ES-I3 (cell line): ENCODE measurements at regions not wholly inside any gene's neighbourhood (a gene's known extent, or its start where the extent isn't known, plus 50 kb on each side); places are given as distances from the start of the nearest gene placed in this dataset.
A peak's percentile ranks its signal among the peaks of the same experiment; 100 is the strongest.

Experiments
- H3K36me3 ChIP-seq: 2 replicates; pipeline ENCODE4 v1.6.1; 2013; ENCODE audit warnings: mild to moderate bottlenecking, low read length, control low read depth, moderate library complexity; ENCODE audit not compliant: insufficient read depth
- H3K4me1 ChIP-seq: 2 replicates; pipeline ENCODE4 v1.6.1; 2013; ENCODE audit warnings: mild to moderate bottlenecking, control low read depth, low read length; ENCODE audit not compliant: insufficient read depth
- H3K9ac ChIP-seq: 2 replicates; pipeline ENCODE4 v1.6.1; 2013; ENCODE audit warnings: low read depth, mild to moderate bottlenecking, low read length, moderate library complexity
- H3K9me3 ChIP-seq: 2 replicates; pipeline ENCODE4 v1.6.1; 2013; ENCODE audit warnings: mild to moderate bottlenecking, low read length, moderate library complexity; ENCODE audit not compliant: control insufficient read depth, insufficient read depth

DNA sequence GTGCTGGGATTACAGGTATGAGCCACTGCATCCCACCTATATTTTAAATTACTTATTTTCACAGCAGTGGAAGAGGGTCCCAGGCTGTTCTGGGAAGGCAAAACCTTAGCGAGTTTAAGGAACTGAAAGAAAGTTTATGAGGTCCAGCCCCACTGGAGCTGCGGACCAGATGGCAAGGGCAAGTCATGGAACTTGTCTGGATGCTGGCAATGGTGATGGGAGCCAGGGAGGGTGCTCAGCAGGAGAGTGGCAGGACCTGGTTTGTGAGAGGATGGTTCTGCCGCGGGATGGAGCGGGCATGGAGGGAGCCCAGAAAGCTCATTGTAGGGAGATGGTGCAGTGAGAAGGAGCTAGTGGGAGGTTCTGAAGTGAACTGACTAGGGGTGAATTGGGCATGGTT, 50.6 kb upstream of the SLC45A1 start:
- H3K36me3 ChIP-seq = no peaks in the 10 kb centered on the region
- no peaks in the 10 kb centered on the region for H3K9me3 ChIP-seq
- H3K4me1 ChIP-seq = peaks cover 17% of the 10 kb centered on the region
- peak overlapping the region; percentile 9 for H3K9ac ChIP-seq

DNA sequence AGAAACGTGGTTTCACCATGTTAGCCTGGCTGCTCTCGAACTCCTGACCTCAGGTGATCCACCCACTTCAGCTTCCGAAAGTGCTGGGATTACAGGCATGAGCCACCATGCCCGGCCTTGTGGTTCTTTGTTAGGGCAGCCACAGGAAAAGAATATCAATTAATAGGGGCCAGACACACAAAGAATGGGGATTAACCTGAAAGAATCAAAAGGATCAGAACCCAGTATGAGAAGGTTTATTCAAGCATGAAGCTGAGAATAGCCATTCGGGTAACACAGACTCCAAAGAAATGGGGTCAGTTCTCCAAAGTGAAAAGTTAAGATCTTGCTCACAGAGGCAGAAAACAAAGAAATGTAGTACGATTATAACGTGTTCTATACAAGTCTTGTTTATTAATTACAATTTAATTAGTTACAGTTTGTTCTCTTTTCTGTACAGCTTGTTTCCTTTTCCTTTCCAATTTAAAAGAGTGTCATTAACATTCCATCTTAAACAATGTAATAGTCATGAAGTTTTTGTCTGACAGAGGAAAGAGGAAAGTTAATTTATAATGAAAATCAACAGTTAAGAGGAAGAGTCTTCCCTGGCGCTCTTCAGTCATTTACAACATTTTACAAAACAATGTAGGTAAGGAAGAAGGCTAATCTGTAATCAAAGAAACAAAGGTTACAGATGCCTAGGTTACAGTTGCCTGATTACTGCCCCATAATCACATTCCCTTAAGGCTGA, 51.3 kb upstream of the SLC45A1 start:
- H3K9ac ChIP-seq = no peak overlapping the region
- peaks cover 17% of the 10 kb centered on the region for H3K4me1 ChIP-seq
- no peaks in the 10 kb centered on the region for H3K36me3 ChIP-seq
- no peaks in the 10 kb centered on the region for H3K9me3 ChIP-seq

DNA sequence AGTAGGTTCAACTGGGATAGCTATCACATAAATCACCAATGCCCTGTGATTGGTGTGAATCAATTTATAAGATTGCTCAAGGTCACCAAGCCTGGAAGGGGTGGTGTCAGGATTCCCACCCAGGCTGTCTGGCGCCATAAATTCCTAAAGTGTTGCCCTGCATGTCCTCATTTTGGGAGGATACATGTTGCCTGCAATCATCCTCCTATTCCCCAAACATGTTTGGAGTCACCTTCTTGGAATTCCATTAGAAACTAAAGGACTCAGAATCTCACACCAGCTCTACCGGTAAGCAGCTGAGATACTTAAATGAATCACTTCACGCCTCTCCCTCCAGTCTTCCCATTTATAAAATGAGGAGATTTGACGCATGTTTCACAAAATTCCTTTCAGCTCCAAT, 54.1 kb upstream of the SLC45A1 start:
- Histone ChIP-seq H3K9ac (no peak overlapping the region), H3K4me1 (peaks cover 26% of the 10 kb centered on the region), H3K9me3 (no peaks in the 10 kb centered on the region), H3K36me3 (no peaks in the 10 kb centered on the region)

DNA sequence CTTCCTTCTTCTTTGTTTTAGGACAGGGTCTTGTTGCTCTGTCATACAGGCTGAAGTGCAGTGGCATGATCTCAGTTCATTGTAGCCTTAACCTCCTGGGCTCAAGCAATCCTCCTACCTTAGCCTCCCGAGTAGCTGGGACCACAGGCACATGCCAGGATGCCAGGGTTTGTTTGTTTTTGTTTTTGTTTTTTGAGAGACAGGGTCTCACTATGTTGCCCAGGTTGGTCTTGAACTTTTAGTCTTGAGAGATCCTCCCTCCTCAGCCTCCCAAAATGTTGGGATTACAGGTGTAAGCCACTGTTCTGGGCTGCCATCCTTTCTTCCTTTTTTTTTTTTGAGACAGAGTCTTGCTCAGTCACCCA, 56.5 kb upstream of the SLC45A1 start:
- no peaks in the 10 kb centered on the region for H3K9me3 ChIP-seq

DNA sequence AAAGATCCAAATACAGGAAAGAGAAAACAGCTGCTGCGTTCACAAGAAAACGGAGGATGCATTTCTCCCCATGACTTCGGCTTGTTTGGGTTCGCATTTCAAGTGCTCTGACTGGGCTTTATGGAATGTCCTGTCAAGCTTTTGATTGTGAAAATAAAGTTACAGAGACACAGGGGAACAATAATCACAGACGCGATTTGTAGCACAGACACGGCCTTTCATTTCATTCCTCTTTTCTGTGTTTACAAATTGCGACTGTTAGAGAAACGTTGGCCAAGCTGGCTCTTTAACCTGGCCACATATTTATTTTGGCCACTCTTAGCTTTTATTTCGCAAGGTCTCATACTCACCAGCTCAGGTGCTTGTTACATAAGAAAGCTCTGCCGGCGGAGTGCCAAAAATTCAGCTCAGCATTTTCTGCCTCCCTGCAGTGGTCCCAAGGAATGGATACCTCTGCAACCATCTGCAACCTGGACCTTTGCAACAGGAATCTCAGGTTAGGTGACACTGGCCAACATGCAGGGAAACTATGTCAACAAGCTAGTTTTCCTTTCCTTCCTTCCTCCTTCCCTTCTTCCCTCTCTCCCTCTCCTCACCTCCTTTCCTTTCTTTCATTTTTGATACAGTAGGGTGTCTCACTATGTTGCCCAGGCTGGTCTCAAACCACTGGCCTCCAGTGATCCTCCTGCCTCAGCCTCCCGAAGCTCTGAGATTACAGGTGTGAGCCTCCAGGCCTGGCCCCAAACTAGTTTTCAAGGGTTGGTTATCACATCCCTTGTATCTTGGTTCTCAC, 58.2 kb upstream of the SLC45A1 start:
- H3K9me3 ChIP-seq = no peaks in the 10 kb centered on the region
- peak overlapping the region; percentile 13; the same call in 1 of the 2 replicates for H3K9ac ChIP-seq
- no peaks in the 10 kb centered on the region for H3K36me3 ChIP-seq
- peaks cover 15% of the 10 kb centered on the region for H3K4me1 ChIP-seq

More for the DNA sequence above, 56.5 kb upstream of the SLC45A1 start:
- Histone ChIP-seq H3K4me1 (peaks cover 18% of the 10 kb centered on the region), H3K36me3 (no peaks in the 10 kb centered on the region), H3K9ac (no peak overlapping the region)

DNA sequence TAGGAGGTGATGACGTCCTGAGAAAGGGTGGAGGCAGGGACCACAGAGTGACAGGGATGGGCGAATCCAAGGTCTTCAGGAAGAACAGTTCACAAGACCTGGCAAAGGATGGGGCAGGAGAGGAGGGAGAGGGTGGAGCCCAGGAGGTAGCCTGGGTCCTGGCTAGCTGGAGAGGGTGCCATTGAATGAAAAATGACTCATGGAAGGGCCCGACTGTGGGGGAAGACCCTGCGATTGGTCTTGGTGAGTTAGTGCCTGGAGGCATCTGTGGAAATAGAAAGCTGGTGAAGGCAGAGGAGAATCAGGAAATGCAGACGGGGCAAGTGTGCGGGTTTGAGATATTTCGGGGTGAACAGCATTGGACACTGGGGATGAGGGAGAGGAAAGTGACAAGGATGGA, 60.3 kb upstream of the SLC45A1 start:
- Histone ChIP-seq H3K9ac (no peak overlapping the region), H3K36me3 (no peaks in the 10 kb centered on the region), H3K9me3 (no peaks in the 10 kb centered on the region), H3K4me1 (peaks cover 15% of the 10 kb centered on the region)

DNA sequence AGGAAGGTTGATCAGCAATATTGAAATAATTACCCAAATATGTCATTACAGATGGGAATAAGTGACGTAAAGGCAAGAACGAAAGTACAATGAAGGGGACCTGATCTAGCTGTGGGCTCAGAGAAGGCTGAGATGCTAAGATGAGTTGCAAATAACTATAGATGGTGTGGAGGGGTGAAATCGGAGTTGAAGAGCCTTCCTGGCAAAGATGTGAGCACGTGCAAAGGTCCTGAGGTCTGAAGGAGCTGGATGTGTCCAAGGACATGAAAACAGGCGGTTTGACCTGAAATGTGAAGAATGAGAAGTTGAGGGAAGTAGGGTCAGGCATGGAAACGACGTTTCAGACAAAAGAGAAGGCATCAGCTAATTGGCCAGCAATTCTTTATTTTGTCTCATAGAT, 61.6 kb upstream of the SLC45A1 start:
- Histone ChIP-seq H3K4me1 (peaks cover 15% of the 10 kb centered on the region), H3K9ac (no peak overlapping the region), H3K36me3 (no peaks in the 10 kb centered on the region), H3K9me3 (no peaks in the 10 kb centered on the region)

DNA sequence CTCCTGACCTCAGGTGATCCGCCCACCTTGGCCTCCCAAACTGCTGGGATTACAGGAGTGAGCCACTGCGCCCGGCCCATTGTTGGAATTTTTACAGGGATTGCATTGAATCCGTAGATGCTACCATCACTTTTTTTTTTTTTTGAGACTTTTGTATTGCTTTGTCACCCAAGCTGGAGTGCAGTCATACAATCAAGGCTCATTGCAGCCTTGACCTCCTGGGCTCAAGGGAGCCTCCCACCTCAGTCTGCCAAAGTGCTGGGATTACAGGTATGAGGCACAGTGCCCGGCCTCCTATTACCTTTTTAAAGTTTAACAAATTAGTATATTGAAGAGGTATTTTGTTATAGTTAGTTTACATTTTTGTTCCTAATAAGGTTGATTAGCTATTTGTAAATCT, 62.2 kb upstream of the SLC45A1 start:
- Histone ChIP-seq H3K9me3 (no peaks in the 10 kb centered on the region), H3K9ac (no peak overlapping the region), H3K4me1 (peaks cover 15% of the 10 kb centered on the region), H3K36me3 (no peaks in the 10 kb centered on the region)

DNA sequence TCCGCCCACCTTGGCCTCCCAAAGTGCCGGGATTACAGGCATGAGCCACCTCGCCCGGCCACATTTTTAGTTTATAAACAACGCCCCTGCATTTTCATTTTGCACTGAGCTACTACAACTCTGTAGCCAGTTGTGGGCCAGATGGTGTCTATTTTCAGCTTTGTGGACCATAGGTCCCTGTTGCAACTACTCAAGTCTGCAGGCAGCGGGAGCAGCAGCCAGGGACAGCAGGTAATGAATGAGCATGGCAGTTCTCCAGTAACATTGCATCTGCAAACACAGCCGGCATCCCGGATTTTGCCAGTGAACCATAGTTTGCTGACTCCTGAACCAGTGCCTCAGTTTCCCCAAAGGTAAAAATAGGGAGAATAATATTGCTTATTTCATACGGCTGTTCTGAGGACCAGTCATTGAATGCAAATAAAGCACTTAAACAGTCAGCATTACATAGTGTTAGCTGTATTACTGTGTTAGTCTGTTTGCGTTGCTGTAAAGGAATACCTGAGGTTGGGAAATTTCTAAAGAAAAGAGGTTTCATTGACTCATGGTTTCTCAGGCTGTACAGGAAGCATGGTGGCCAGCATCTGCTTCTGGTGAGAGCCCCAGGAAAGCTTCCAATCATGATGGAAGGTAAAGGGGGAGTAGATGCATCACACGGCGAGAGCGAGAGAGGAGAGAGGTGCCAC, 65.5 kb upstream of the SLC45A1 start:
- Histone ChIP-seq H3K36me3 (no peaks in the 10 kb centered on the region), H3K4me1 (0 out of 2 replicates have a peak, but pooled peaks cover 2% of the 10 kb centered on the region), H3K9ac (no peak overlapping the region), H3K9me3 (no peaks in the 10 kb centered on the region)

DNA sequence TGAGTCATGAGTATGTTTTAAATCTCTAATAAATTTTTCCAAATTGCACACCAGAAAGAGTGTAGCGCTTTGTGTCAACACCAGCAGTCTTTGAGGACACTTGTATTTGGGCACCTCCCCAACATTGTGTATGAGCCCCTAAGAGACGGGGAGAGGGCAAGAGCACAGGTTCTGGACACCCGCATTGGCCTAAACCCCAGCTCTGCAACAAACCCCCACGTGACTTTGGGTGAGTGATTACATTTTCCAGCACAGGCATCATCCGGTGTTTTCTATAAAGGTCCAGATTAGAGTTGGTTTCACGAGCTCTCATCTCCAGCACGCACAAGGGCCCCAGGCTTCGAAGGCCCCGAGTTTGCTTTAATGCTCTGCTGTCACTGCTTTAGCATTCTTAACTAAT, 66.3 kb upstream of the SLC45A1 start:
- Histone ChIP-seq H3K9me3 (no peaks in the 10 kb centered on the region), H3K36me3 (no peaks in the 10 kb centered on the region), H3K9ac (no peak overlapping the region), H3K4me1 (no peaks in the 10 kb centered on the region)

DNA sequence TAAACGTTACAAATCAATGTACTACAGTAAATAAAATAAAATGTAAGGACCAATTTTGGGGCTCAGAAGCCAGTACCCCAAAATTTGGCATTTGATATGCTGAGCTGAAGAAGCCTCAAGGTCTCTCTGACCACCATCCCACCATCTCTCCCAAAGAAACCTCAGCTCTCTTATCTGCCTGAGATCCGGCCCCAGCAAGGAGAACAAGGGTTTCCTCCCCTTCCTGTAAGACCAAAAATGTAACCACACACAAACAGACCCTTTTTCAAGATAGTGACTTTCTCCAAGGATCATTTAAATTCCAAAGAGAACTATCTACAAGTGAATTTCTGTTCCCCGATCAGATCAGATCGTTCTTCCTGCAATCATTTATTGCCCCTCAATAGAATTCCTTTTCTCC, 68.1 kb upstream of the SLC45A1 start:
- Histone ChIP-seq H3K4me1 (no peaks in the 10 kb centered on the region), H3K9ac (no peak overlapping the region), H3K9me3 (no peaks in the 10 kb centered on the region), H3K36me3 (no peaks in the 10 kb centered on the region)

DNA sequence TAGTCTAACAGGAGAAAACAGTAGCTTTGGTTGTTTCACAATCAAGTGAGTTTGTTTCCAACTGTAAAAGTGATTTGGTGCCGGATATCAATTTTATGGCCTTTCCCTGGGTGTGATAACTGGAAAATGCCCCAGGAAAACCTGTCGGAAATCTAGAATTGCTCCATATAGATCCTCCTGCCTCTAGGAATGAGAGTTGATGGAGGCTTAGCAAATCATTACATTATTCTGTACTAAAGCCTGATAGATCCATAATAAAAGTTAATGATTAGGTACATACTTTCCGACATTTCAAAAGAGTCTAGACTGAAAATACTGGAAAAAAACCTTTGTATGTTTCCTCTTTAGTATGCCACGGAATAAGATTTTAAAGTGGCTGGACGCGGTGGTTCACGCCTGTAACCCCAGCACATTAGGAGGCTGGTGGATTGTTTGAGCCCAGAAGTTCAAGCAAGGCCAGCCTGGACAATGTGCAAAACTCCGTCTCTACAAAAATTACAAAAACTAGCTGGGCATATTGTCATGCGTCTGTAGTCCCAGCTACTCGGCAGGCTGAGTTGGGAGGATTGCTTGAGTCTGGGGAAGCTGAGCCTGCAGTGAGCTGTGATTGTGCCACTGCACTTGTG, 70.0 kb upstream of the SLC45A1 start:
- Histone ChIP-seq H3K4me1 (no peaks in the 10 kb centered on the region), H3K9ac (no peak overlapping the region), H3K9me3 (no peaks in the 10 kb centered on the region), H3K36me3 (no peaks in the 10 kb centered on the region)

DNA sequence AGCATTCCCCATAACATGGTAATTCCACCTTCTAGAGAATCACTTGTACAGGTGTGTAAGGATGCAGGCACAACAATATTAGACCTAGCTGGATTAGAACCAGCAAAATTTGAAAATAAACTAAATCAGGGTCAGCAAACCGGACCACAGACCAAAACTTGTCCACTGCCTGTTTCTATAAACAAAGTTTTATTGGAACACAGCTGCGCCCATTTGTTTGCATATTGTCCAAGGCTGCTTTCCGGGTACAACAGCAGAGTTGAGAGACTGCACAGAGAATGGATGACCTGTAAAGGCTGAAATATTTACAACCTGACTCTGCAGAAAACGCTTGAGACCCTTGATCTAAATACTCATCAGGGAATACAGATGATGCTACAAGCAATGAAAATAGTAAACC, 73.6 kb upstream of the SLC45A1 start:
- no peaks in the 10 kb centered on the region for H3K36me3 ChIP-seq
- no peak overlapping the region for H3K9ac ChIP-seq

DNA sequence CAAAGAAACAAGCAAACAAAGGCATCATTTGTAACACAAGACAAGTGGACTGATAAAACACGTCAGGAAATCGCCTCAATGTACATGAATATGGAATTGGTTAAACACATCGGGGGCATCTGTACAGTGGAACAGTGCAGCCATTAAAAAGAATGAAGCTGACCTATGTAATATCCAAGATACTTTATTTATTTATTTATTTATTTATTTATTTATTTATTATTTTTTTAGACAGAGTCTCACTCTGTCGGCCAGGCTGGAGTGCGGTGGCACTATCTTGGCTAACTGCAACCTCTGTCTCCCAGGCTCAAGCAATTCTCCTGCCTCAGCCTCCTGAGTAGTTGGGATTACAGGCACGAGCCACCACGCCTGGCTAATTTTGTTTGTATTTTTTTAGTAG, 75.4 kb upstream of the SLC45A1 start:
- Histone ChIP-seq H3K4me1 (peaks cover 19% of the 10 kb centered on the region), H3K36me3 (no peaks in the 10 kb centered on the region), H3K9ac (no peak overlapping the region), H3K9me3 (no peaks in the 10 kb centered on the region)

More for the DNA sequence above, 73.6 kb upstream of the SLC45A1 start:
- Histone ChIP-seq H3K4me1 (peaks cover 4% of the 10 kb centered on the region), H3K9me3 (no peaks in the 10 kb centered on the region)
